ENCODE measurements at regions not wholly inside any gene's neighbourhood (a gene's known extent, or its start where the extent isn't known, plus 50 kb on each side); places are given as distances from the start of the nearest gene placed in this dataset.

GRCh38 chr3:94525043-94525442 is 462.2 kb downstream of the NSUN3 start:
- Histone ChIP-seq H3K4me3 (replicated peaks in 1 of 3) (no peak overlapping the region), H3K9me3 (no peaks in the 10 kb centered on the region), H3K36me3 (no peaks in the 10 kb centered on the region), H3K27ac (no peak overlapping the region), H3K27me3 (no peaks in the 10 kb centered on the region), H3K4me1 (no peaks in the 10 kb centered on the region)
- TF ChIP-seq, protein P1, sequence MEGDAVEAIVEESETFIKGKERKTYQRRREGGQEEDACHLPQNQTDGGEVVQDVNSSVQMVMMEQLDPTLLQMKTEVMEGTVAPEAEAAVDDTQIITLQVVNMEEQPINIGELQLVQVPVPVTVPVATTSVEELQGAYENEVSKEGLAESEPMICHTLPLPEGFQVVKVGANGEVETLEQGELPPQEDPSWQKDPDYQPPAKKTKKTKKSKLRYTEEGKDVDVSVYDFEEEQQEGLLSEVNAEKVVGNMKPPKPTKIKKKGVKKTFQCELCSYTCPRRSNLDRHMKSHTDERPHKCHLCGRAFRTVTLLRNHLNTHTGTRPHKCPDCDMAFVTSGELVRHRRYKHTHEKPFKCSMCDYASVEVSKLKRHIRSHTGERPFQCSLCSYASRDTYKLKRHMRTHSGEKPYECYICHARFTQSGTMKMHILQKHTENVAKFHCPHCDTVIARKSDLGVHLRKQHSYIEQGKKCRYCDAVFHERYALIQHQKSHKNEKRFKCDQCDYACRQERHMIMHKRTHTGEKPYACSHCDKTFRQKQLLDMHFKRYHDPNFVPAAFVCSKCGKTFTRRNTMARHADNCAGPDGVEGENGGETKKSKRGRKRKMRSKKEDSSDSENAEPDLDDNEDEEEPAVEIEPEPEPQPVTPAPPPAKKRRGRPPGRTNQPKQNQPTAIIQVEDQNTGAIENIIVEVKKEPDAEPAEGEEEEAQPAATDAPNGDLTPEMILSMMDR (IDR thresholded peaks at IDR 0.05) = no peak
- TF ChIP-seq POLR2A (IDR thresholded peaks at IDR 0.05) = no peak
- intact Hi-C loops (cut with DNase I) = no loop called here
- no peak for DNase-seq
- WGBS, 2 donors = 59 to 64% methylated on average over 6 of the region's 6 CpGs

DNA sequence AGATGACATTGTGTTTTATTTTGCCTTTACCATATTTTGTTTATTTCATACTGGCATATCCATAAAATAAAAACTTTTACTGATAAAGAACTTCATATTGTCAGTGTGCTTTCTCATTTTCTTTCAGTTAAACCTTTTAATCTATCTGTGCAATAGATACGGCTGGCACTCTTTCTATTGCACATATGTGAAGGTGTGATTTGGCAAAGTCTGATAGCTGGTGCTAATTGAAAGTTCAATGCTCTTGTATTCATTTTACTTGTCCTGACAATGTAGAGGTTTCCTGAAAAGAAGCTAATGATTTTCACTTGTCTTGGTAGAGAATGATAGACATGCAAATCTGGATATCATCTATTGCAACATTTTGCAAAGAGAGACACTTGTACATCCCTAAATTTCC is 467.0 kb downstream of the NSUN3 start:
- Histone ChIP-seq H3K9me3 (no peaks in the 10 kb centered on the region), H3K4me1 (no peaks in the 10 kb centered on the region), H3K27me3 (no peaks in the 10 kb centered on the region), H3K4me3 (replicated peaks in 1 of 3) (no peak overlapping the region), H3K36me3 (no peaks in the 10 kb centered on the region), H3K27ac (no peak overlapping the region)
- no peak for DNase-seq
- WGBS, 2 donors = 95 to 100% methylated on average over 1 of the region's 1 CpG
- intact Hi-C loops (cut with DNase I) = no loop called here
- TF ChIP-seq, protein P1 (IDR thresholded peaks at IDR 0.05) = no peak
- TF ChIP-seq POLR2A (IDR thresholded peaks at IDR 0.05) = no peak

DNA sequence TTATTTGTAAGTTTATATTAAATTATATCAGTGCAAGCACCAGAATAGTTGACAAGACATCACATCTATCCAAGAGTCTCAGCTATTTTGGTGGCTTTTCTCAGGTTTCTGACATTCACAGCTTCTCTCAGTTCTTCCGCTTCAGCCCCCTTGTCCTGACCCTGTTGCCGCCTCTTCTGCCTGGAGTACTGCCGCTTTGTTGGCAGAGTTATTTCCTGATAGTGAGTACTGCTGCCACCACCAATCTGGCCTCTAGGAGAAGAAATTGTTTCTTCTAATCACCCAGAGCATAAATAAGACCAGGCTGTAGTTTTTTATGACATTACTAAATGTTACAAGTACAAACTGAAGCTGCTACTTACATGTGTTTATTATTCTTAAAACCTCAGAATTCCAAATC is 470.1 kb downstream of the NSUN3 start:
- H3K4me1 ChIP-seq = no peaks in the 10 kb centered on the region
- TF ChIP-seq, protein P1 (IDR thresholded peaks at IDR 0.05) = no peak
- TF ChIP-seq POLR2A (IDR thresholded peaks at IDR 0.05) = no peak
- 85 to 88% methylated on average over 3 of the region's 3 CpGs for WGBS, 2 donors
- H3K27ac ChIP-seq = no peak overlapping the region
- no peaks in the 10 kb centered on the region for H3K27me3 ChIP-seq
- intact Hi-C loops (cut with DNase I) = no loop called here
- H3K36me3 ChIP-seq = no peaks in the 10 kb centered on the region
- H3K4me3 ChIP-seq (replicated peaks in 1 of 3) = no peak overlapping the region
- no peaks in the 10 kb centered on the region for H3K9me3 ChIP-seq
- DNase-seq = no peak

GRCh38 chr3:94539937-94540336 is 477.1 kb downstream of the NSUN3 start:
- Histone ChIP-seq H3K27me3 (no peaks in the 10 kb centered on the region), H3K4me1 (no peaks in the 10 kb centered on the region), H3K27ac (no peak overlapping the region), H3K4me3 (replicated peaks in 1 of 3) (no peak overlapping the region), H3K9me3 (no peaks in the 10 kb centered on the region), H3K36me3 (no peaks in the 10 kb centered on the region)
- intact Hi-C loops (cut with DNase I) = no loop called here
- no peak for TF ChIP-seq POLR2A (IDR thresholded peaks at IDR 0.05)
- TF ChIP-seq, protein P1 (IDR thresholded peaks at IDR 0.05) = no peak
- DNase-seq = no peak

GRCh38 chr3:94543161-94543560 is 480.3 kb downstream of the NSUN3 start:
- no peak overlapping the region for H3K4me3 ChIP-seq (replicated peaks in 1 of 3)
- no peaks in the 10 kb centered on the region for H3K4me1 ChIP-seq
- H3K9me3 ChIP-seq = no peaks in the 10 kb centered on the region
- intact Hi-C loops (cut with DNase I) = no loop called here
- no peak for DNase-seq
- TF ChIP-seq, protein P1 (IDR thresholded peaks at IDR 0.05) = no peak
- no peak overlapping the region for H3K27ac ChIP-seq
- 94% methylated on average over 2 of the region's 2 CpGs for WGBS, 2 donors
- H3K36me3 ChIP-seq = no peaks in the 10 kb centered on the region
- H3K27me3 ChIP-seq = no peaks in the 10 kb centered on the region
